DMS 273 (cell line): ENCODE measurements at regions not wholly inside any gene's neighbourhood (a gene's known extent, or its start where the extent isn't known, plus 50 kb on each side); places are given as distances from the start of the nearest gene placed in this dataset.
"Not testable (repeated sequence)": the region's sequence is repeated elsewhere in the genome, so short reads cannot be mapped to it uniquely, and the experiment has no call there.

Experiments
- DNase-seq: peaks from one replicate; lab custom pipeline; 2025; ENCODE audit not compliant: unreplicated experiment; lab: John Stamatoyannopoulos, UW

DNA sequence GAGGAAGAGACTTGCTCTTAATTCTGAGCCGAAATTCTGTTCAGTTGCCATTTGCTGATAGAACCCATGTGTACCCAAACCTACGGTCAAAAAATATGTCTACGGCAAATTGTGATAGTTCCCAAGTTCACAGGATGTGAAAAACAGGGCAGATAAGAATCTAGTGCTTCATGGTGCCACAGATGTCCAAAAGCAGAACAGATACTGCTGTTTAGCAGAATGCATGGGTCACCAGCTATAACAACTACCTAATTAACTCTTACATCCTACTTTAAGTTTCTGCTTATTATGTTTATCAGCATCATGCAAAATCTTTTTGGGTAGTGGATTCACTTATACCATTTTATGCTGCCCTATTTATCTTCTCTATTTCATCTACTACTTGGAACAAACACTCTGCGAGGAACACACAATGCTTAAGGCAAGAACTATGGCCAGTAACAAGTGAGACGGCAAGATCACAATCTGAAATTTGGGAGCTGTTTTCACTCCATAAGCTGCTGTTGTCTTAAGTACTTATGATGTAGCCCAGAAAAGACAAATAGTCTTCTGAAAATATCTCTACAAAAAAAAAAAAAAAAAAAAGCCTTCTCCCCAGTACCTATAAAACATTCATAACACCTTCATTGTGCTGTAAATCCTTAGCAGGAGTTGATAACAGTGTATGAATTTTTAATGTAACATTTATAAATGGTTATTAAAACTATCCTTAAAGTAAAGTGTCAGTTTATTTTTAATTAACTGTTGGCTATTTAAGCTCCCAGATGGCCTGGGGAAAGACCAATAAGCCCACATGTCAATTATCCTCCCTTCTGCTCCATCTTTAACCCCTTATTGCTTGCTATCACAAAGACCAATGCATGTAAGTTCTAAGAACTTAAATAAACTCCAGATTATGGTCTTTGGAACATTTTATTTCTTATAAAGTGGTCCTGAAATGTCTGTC lies 232.3 kb downstream of the TLR4 start:
- peak; percentile 76 for DNase-seq

DNA sequence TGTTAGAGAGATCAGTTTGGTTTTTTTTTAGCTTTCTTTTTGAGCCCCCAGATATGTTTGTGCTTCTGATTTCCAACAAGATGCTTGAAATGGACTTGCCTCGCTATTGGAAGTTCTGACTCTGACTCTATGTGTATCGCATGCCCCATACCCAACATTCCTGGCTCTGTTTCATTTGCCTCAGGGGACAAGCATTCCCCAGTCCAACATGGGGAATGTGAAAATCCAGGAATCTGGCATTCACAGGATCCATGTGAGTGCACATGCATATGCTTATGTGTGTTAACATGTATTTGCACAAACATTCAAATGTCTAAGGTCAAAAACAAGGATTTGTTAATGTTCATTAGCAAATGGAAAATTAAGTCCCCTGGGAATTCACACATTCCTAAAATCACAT lies 233.9 kb downstream of the TLR4 start:
- DNase-seq: peak; percentile 39

DNA sequence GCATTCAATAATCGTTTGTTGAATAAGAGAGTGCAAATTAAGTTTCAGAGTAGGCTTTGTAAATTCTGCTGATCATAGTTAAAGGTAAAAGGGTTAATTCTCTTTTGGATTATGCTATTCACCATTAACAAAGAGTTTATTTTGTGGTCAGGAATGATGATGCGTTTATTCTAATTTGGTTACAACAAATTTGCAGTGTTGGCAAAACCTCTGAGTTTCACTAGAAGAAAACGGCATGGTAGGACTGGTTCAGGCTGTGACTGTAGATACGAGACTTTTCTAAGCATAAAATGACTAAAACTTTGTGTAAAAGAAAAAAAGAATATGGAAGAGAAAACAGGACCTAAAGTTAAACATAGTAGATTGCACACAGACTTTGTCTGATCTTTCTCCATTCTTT lies 234.7 kb downstream of the TLR4 start:
- no peak for DNase-seq

DNA sequence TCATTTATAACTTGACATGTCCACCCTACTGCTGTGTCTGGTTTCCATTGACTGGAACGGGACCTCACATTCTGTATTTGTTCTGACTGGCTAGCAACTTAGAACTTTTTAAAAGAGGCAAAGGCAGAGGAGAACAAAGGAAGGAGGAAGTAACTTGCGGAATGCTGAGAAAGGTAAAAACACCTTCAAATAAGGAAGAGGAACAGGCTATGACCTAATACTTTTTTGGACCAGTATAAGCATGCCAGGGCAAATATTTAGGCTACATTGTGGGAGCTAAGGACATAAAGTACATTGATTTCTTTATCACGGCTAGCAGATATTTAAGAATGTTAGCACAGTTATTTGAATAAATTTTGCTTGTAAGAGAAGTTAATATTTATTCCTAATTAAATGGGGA lies 240.5 kb downstream of the TLR4 start:
- not testable (repeated sequence) for DNase-seq

DNA sequence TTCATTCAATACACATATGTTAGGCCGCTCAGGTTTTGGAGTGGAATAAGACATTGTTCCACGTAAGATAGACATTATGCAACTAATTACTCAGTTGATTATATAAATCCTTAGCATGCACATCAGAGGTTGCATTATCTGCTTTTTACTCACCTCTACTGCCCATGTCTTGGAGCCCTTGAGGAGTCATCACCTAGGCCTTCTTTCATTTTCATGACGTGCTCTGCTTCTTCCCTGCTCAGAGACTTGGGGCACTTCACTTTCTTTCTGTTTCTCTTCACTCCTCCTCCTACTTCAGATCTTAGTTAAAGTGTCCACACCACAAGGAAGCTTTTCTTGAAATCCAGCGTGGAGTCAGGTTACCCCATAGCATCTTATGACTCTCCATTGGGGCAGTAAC lies 241.1 kb downstream of the TLR4 start:
- DNase-seq: no peak

DNA sequence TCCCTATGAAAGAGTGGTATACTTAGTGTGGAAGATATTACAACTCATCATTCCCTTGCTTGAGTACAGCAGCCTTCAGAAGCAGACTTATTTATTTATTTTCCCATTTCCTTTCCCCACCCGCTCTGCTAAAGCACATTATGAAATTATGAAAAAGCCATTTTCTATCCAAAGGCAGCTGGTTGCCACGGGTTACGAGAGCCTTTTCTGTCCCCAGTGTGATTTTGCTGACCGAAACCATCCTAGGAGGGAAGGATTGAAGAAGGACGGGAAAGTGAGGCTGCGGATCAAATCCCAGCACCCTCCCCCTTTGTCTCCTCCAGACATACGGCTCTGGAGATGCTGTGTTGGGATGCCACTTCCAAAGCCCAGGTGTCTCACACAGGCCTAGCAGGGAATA lies 246.9 kb downstream of the TLR4 start:
- no peak for DNase-seq

DNA sequence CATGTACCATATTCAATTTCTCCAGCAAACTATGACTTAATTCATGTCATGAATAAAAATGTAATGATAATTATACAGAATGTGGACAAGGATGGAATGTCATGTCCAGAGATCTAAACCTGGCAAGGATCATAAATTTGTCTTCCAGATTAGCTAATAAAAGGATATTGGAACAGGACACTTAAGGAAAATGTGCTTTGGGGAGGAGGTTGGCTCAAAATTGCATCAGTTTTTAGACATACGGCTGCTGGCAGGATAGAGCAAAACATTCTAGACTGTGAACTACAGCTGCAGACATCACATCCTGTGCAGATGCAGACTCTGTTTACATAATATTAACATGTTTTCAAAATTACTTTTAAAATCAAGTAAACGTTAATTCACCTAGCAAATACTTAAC lies 248.4 kb downstream of the TLR4 start:
- no peak for DNase-seq

DNA sequence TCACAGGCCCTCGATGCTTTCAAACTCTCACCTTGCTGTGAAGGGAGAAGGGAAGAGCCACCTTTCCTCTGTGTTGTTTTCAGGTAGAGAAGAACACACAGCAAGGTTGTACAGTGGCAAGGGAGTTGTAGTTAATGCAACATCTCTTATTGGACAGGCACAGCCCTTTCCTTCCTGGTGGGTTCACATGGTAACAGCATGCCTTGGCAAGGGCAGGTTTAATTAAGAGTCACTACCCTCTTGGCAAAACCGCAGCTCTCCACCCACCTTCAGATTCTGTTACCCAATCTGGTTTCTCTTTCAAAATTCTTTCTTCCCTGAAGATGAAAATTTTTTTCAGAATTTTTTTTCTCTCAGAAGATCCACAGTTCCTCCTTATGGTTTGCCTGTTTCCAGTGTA lies 253.1 kb downstream of the TLR4 start:
- peak; percentile 86 for DNase-seq

DNA sequence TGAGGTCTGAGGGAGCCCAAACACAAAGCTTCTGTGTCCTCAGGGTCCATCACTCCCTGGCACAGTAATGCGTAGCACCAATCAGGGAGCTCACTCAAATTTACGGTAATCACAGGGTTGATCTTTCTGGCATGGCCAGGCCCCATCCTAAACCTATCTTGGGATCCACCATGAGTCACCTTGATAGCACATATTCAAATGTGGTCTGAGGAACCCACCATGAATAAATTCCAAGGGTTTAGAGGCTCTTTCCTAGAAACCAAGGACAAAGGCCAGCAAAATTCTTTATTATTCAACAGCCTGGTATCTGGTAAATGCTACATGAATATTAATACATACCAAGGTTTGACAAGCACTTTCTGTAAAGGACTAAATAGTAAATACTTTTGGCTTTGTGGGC lies 254.5 kb downstream of the TLR4 start:
- no peak for DNase-seq

DNA sequence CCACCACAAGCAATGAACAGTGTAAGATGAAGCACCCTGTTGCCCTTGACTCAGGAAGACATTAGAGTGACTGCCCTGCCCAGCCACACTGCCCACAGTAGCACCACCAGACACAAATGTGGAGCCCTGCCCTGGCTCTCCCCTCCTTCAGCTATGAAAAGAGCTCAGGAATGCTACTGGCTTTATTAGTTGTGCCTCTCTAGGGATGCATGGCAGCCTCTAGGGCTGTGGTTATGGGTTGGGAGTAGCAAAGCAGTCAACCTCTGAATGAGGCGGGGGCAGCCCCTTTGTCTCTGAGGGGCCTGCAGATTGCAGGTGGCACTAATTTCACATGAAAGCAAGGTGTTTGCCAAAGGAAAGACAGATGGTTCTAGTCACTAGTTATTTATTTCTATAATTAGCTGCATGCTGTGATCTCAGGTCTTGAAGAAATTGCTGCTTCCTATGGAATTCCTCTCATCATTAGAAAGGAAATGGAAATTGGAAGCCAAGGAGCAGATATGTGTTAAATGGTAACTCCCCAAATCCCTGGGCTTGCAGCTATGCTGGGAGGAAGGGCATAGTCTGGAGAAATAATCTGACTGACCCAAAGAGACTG lies 259.4 kb downstream of the TLR4 start:
- DNase-seq: peak; percentile 38

DNA sequence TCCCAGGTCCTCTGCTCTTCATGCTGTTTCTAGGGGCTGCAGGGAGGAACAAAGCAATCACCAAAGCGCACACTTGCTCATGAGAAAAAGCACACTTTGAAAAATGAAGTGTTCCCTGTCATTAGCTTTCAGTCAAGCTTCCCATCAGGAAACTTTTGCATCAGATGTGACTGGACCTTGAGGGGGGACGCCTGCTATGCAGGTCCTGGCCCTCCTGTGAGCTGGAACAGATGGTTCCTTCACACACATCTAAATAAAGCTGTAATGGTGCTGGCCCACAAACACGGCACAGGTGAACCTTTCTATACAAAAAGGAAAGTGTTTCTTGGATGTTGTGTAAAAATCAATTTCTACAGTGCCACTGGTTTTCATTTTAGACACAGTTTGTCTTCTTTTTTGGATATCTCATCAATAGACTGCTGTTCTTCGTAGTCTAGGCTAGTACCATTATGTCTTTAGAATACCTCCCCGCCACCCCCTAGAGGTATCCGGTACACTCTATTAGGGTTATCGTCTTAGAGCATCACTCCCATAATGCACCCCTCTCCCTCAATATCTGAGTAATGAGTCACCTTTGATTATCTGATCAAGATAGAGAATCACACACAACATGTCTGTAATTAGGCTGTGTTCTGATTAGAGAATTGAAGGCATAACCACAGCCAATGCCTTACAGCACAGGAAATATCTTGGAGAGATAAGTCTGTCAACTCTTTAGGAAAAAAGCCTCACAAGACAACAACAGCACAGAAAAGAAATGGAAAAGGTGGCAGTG lies 266.3 kb downstream of the TLR4 start:
- DNase-seq: no peak

DNA sequence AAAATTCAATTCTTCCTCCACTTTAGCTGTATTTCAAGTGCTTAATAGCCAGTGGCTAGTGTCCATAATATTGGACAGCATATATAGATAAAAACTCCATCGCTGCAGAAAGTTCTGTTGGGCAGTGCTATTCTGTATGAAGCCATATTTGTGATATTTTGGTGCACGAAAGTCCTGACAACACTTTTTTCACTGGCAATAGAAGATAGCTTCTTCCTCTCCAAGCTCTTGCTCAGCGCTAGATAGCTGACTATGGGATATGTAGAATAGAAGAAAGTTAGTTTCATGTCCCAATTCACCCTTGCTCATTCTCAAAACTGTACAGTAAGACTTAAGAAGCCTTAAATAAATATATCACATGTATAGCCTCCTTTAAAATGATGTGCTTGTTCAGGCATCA lies 269.9 kb downstream of the TLR4 start:
- DNase-seq: no peak

DNA sequence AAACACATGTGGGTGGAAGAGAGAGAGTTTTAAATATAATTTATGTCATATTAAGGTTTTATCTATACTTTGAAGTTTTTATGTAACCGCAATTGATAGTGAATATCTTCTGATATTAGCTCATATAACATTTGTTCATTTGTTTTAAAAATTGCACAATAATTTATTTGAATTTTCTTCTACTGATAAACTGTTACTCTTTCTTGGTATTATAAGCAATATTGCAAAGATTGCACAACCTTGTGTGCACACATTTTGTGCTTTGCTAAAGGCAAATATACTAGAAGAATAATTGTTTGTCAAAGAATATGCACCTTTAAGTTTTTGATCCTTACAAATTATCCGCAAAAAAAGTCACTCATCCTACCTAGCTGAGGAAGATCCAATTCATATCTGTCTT lies 275.7 kb downstream of the TLR4 start:
- DNase-seq: no peak

DNA sequence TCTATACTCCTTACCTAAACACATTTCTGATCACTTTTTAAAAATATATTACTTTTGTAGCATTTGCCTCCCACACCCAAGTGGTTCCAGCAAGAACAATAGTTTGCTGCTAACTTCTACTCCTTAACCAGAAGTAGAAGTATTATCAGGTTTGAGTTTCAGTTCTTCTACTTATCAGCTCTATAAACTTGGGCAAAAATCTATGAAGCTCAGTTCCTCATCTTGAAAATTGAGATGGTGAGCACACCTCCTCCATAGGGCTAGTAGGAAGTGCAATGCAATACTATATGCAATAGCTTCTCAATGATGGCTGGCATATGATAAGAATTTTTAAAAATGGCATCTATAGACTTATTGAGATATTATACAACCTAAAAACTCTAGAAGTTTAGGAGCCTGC lies 283.7 kb downstream of the TLR4 start:
- no peak for DNase-seq

DNA sequence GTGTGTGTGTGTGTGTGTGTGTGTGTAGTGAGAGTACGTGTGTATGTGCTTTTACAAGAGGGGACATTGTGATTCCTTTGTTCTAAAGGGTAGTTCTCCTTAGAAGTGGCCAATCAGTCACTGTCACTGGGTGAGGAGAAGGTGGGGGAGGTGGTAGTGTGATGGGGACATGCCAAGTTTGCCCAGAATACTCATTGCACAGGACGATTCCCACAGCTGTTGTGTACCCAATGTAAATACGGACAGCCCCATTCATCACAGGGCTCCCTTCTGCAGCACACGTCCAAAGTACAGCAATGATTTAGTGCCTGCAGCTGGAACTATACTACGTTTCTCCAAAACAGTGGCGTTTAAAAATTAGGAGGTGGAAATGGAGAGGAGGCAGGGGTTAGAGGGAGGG lies 287.8 kb downstream of the TLR4 start:
- DNase-seq: peak; percentile 67

DNA sequence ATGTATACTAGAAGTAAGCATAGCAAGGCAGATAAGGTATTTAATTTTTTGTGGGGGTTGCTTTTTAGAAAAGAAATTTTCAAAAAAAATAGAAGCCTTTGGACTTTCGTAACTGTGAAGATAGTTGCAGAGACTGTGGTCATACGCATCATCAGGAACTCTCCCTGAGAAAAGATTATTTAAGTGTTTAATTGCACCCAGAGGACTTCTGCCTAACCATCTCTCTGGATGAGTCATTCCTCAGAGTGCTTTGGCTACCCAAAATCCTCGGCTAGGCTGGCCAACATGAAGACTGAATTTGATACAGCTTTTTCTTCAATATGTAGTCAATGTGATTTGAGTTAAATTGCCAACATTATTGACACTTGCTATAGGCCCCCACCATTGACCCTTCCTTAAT lies 296.4 kb downstream of the TLR4 start:
- DNase-seq: peak; percentile 3

DNA sequence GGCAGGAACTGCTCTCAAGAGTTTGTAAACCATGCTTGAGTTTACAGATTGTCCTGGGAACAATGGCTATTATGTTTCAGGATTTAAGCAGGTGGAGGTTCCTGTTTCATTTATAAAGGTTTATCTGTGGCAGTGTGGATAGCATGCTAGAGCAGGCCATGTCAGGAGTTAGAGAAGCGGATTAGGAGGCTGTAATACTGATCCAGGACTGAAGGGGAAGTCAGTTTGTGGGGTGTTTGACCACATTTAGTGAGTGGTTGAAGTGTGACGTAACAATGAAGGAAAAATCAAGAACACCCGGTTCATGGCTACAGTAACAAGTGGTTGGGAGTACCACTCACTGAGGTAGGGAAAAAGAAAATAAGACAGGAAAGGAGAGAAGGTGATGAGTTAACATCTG lies 299.0 kb downstream of the TLR4 start:
- DNase-seq: no peak

DNA sequence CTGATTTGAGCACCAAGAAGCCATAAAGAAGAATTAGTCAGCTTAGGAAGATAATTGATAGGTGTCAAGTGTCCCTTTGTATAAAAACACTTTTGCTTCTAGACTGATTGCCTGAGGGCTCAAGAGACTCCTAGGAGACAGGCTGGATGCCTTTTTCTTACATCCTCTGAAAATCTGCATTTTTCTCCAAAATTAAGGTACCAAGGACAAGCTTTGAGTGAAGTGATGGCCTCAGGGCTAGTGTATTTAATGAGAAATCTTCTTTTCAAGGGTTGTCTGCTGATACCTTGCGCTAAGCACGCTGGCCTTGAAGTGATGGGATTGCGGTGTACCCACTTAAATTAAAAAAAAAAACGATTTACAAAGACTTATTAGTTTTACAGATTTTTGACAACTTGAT lies 304.0 kb downstream of the TLR4 start:
- DNase-seq: no peak

DNA sequence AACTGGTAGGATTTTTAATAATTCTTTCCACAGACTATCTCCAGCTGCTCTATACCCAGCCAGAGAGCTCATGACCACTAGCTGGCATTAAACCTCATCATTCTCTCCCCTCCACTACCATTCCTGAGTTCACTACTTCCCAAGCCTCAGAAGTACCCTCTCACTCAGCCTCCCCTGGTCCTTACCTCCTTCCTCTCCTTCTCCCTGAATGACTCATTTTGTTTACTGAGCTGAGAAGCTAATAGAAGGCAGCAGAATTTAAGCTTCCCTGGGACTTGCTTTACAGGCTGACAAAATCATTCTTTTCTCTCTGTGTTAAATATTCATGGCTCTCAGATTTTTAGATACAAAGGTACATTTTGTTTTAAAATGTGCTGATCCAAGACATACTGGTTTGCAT lies 305.4 kb downstream of the TLR4 start:
- DNase-seq: no peak

DNA sequence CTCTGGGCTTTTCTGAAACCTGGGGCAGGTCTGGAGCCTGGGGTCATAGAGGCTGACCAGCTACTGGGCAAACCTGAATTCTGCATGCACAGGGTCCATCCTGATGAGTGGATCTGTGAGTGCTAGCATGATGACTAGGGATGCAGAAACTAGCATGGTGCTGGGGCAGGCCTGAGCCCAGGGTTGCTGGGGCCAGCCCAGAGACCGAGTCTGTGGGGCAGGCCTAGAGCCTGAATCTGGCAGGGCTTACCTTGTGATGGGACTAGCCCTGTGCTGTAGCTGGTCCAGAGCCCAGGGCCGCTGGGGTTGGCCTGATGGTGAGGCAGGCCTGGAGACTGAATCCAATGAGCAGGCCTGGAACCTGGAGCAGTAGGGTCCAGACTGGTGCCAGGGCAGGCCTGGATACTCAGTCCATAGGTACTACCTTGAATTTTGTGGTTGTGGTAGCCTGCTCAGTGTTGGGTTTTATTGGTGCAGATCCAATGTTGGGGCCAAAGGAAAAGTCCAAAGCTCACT lies 313.5 kb downstream of the TLR4 start:
- no peak for DNase-seq

DNA sequence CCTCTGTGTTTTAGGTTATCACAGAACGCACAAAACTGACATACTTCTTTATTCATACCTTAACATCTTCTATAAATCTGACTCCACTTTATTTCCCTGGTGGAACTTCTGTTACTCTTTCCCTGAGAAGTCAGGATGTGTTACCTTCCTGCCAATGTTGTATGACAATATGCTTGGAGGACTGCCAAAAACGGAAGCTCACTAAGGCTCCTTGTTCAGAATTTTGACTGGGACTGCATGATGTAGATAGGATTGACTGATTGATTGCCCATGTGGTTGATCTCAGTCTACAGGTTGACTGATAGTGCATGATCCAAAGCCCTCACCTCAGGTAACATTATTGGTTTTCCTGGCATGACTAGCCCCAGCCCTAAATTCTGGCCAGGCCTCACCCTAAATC lies 319.4 kb downstream of the TLR4 start:
- DNase-seq: peak; percentile 37

DNA sequence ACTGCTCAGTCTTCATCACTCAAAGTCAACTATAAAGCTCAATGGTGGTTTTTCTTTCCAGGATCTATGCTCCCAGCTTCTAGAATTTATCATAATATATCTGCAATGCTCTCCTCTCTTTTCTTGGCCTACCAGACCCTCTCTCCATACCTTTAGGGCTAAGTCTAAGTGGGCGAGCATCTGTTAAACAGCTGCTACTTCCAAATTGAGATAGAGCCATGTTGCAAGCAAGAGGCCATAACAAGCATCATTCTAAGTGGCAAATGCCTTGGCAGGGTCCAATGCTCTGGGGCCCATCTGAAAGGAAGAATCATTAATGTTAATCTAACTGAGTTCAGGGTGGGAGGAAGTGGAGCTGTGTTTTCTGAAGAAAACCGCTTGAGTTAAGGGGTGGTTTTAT lies 324.0 kb downstream of the TLR4 start:
- peak; percentile 50 for DNase-seq
